Hindlimb muscle (tissue), 1 donor: ENCODE measurements at regions not wholly inside any gene's neighbourhood (a gene's known extent, or its start where the extent isn't known, plus 50 kb on each side); places are given as distances from the start of the nearest gene placed in this dataset.

ENCODE experiments used
- DNase-seq: peaks from one replicate; pipeline ENCODE4 v3.0.0-alpha.2; 2013

DNA sequence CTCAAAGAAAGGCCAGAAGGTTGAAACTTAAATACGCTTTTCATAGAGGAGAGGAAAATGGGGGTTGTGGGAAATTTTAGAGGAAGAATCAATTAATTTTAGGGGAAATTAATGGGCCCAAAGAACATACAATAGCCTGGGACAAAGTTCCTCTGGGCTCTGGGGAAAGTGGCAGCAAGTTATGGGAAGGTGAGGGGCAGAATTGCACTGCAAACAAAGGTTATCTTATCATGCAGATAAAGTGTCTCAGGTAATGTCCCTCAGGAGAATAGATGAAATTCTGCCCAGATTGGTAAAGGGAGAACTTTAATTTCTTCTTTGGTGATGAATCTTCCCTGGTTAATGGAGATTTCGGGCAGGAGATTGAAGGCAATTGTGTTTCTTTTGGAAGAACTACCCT lies 326.1 kb upstream of the SLC24A2 start:
- DNase-seq, result no peak

DNA sequence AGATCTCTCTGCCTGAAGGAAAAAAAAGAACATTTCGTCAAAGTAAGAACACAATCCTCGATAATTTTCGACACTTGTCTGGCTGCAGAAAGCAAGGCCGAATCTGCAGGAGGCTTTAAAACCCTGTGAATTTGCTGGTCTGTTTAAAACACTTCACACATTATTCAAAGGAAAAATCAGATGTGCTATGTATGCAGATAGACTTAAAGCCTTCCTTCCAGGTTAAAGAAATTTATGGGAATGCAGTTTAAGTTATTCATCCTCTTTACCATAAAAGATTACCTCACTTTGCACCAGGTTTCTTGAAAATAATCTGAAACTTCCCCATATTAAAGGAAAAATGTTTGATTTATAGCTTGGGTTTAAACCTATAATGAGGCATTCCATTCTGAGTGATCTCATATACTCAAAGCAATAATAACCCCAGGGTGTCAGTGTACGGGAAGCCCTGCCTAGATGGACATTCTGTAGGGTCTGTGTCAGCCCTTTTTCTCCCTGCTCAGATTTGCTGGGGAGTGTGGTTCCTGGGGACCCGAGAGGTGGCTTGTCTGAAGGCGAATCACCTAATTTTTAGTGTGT lies 323.5 kb upstream of the SLC24A2 start:
- DNase-seq, result no peak

DNA sequence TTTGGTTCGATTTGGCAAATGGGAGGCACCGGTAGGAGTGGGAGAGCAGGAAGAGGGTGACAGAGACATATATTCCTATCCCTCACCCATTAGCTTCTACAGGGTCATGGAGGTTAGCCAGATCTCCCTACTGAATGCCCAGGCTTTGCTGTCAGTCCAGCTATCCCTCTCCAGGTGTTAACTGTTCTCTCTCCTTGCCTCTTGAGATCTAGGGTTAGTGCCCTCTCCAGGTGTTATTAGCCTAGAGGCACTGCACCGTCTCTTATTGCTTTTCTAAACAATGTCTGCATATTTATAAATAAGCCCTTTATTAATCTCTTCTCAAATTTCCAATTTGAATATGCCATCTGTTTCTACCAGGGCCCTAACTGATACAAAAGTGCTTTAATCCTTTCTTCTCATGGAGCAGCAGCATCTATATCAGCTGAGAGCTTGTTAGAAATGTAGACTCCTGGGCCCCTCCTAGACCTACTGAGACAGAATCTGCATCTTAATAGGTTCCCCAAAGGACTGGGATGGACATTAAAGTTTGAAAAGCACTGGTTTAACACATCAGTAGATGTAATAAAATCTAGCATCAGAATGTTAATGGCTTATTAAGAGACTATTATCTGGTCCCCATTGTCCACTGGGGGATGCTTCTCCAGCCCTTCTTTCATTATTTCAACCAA lies 322.5 kb upstream of the SLC24A2 start:
- DNase-seq, result no peak

DNA sequence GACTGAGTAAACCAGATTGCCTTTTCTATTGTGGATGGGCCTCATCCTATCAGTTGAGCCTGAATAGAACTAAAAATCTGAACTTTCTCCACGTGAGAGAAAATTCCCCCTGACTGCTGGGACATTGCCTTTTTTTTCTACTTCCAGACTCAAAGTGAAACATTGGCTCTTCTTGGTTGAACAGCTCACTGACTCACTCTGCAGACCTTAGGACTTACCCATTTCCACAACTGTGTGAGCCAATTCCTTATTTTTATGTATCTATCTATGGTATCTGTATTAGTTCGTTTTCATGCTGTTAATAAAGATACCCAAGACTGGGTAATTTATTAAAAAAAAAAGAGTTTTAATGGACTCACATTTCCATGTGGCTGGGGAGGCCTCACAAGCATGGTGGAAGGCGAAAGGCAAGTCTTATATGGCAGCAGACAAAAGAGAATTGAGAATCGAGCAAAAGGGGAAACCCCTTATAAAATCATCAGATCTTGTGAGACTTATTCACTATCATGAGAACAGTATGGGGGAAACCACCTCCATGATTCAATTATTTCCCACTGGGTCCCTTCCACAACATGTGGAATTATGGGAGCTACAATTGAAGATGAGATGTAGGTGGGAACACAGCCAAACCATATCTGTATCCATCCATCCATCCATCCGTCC lies 306.7 kb upstream of the SLC24A2 start:
- no peak for DNase-seq

DNA sequence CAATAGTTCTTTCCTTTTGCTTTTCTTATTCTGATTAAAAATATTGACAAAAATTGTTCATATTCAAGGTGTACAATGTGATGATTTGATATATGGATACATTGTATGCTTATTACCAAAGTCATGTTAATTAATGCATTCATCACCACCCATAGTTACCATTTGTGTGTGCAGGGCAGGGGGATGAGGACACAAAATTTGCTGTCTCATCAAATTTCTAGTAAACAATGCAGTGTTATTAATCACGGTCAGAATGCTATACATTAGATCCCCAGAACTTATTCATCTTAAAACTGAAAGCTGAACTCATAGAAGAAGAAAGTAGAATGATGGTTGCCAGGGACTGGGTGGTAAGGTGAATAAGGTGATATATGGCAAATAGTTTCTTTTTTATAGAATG lies 303.7 kb upstream of the SLC24A2 start:
- DNase-seq, result no peak

DNA sequence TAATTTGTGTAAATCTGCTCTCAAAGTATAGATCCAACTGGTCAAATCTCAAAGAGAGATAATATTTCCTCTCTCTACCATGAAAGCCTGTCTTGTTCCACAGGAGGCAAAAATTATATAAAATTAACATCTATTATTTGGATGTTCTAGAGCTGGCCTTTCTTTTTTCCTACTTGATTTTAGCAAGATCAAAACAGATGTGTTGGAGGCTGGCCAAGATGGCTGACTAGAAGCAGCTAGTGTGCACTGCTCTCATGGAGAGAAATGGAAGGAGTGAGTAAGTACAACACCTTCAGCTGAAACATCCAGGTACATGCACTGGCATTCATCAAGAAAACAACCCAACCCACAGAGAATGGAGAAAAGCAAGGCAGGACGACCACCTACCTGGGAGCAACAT lies 298.6 kb upstream of the SLC24A2 start:
- peak; percentile 12 for DNase-seq

DNA sequence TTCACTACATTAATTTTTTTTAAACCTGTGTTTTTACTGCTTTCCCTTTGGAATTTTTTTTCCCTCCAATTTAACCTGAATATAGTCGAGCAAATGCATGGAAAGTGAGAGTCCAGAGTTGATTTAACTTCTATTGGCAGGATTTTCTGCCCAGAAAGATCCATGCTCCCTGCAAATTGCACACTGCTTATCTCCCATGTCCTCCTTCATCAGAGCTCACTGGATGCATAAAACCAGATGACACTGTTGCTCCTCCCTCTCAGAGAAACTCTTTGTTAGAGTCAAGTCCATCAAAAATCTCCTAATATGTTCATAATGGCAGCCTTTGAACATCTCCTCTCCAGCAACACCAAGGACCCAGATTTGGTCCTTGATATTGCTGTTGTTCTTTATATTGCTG lies 297.0 kb upstream of the SLC24A2 start:
- no peak for DNase-seq

DNA sequence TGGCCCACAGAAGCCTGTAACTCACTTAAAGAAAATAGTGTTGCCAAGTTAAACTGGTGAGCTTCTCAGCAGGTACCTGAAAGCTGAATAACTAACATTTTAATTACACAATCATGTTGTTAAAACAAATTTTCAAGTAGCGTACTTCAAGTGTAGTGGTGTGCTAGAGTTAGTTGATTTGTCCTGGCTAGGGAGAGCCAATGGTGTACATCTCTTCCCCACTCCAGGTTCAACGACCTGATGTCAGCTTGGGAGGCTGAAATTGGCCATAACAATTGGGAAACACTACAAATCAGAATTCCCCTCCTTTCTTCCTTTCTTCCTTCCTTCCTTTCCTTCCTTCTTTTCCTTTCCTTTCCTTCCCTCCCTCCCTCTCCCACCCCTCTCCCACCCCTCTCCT lies 295.3 kb upstream of the SLC24A2 start:
- DNase-seq, result no peak

DNA sequence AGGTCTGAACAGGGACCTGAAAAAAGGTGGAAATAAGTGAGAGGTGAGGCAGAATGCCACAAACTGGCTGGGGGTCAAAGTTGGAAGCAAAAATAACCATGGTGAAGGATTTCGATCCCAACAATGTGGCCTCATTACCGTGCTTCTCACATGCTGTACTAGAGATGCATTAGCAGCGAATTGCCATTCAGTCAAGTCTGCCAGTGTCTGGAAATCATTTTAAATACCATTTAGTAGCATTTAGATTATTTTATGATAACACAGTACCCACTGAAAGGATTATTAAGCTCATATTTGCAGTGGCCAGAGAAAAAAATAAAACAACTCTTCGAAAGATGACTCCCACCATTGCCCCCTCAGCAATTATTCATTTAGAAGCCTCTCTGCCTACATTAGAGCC lies 294.6 kb upstream of the SLC24A2 start:
- no peak for DNase-seq

DNA sequence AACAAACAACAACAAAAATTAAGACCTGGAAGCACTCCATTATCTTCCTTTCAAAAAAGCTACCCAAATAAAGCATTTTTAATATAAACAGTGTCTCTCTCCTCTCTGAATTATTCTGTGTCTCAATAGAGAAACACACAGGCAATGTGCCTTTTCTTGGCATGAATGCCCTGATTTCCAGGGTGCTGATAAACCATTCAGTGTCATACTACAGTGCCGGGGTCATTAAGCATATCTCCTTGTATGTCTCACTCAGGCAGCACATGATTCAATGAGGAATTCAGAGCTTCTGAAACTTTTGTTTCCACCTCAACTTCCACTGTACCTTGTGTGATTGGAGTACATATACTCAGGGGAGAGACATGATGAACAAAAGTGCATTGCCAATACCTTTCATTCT lies 294.0 kb upstream of the SLC24A2 start:
- no peak for DNase-seq

DNA sequence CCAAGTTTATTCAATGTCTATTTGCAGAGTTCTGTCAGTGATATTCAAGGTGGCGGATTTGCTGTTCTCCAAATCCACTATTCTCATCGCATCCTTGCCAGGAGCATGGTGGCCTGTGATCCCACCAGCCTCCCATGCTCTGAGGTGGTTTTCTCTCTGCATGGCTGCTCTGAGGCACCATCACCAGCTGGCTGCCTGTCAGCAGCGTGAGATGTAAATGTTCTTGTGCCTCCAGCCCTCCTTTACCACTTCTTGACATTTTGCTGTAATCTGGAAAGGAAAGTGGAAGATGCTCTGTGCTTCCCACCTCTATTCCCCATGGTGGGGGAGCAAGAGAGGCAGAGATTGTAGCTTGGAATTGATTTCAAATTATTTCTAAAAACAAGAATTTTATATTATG lies 293.6 kb upstream of the SLC24A2 start:
- DNase-seq, result no peak

DNA sequence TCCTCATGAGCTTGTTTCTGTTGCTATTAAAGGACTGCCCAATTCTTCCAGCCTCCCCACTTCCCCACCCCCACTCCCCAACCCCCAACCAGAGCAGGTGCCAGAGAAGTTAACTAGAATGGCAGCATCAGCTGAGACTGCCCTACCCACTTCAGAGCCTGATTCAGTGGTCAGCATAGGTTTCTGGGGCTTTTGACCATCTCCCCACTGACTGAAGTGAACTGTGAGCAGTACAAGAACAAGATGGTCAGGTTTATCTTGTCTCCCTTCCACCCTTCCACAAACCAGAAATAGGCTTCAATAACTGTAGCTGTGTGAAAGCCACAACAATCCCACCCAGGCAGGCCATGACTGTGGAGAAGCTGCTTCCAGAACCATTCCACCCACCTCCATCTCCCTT lies 289.4 kb upstream of the SLC24A2 start:
- DNase-seq, result no peak

DNA sequence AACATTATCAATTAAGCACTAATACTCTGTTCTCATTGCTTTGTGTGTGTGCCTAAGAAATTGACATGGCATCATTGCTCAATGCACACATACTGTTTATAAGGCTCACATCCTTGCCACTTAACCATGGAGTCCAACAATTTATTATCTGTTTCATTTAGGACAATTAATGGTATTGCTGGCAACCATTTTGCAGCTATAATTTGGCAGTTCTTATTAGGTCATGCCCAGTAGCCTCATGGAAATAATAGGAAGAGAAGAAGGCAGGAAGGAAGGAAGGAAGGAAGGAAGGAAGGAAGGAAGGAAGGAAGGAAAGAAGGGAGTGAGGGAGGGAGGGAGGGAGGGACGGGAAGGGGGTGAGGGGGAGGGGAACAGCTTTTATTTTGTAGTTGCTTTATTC lies 285.5 kb upstream of the SLC24A2 start:
- DNase-seq, result no peak

DNA sequence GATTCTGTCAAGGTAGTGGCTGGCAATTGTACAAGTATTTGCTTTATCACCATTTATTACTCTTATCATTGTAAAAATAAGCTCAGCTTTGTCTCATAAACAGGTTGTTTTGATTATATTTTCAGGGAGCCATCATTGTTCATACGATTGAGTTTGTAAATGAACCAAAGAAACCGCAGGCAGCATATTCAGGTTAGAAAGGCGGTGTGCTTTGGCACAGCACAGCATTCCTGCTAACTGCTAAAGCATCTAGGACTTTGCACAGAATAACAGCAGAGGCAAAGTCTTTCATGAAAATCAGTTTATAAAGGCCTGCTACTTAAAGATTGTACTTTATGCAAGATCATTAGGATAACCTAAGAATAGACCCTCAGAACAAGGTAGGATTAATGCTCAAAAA lies 281.5 kb upstream of the SLC24A2 start:
- no peak for DNase-seq

DNA sequence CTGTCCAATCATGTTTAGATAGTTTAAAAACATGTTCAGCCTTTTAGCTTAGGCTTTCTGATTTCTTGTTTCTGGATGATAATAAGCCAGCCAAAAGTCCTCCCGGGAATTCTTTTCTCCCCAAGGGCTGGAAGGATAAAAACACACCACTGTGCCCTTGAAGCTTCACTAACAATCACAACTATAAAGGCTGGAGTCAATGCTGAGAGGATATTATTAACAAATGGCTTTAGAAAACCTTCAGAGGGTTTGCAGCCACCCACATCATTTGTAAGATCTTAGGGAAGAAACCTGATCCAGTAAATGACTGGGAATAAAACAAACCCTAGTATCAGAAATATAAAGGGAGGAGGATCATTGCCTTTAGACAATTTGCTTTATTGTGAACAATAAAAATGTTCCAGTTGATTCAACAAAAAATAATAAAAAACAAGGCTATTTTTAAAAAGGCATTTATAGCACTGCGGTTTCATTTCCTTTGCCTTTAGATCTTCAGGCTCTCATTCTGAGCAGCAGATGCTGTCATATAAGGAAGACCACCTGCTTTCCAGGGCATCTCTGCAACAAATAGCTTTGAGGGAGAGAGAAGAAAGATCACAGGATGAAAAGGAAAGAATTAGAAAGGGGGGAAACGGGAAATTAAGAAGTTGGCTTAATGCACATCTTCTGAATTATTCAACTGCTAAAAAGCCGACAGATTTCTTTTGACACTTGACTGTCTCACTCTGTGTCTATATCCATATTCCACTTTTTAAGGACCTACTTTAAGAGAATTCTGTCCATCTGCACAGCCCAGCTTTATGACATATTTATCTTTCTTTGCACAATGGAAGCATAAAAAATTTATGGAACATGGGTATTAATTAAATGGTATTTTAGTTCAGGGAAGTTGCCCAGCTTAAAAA lies 277.2 kb upstream of the SLC24A2 start:
- no peak for DNase-seq

DNA sequence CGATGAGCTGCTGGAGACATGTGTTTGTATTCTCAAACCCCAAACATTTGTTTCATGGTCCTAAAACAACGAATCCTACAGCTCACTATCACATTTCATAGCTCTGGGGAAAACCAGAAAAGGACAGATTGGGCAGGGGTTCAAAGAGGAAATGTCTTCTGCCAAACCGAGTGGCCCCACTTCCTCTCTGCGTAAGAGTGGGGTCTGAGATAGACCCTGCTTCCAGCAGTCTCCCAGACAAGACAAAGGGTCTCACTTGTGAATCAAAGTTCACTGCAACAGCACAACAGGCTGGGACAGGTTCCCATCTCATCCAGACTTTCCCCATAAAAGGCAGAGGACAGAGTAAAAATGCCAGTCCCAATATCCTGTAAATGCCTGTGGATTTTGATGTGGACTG lies 276.2 kb upstream of the SLC24A2 start:
- no peak for DNase-seq

DNA sequence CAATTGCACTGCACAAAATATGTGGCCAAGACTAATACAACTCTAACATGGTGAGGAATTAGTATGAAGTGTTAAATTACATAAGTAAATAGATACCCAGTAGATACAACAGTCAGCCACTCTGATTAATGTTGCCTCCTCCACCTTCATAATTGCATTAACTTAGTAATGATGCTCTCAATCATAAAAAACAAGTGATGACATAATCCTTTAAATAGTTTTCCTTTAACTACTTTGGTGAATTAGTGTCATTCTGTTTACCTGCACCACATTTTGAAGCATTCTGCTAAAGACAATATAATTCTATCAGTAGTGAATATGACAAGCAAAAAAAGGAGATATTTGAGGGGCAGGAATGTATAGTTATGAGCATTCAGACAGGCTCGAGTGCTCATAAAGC lies 265.9 kb upstream of the SLC24A2 start:
- no peak for DNase-seq

DNA sequence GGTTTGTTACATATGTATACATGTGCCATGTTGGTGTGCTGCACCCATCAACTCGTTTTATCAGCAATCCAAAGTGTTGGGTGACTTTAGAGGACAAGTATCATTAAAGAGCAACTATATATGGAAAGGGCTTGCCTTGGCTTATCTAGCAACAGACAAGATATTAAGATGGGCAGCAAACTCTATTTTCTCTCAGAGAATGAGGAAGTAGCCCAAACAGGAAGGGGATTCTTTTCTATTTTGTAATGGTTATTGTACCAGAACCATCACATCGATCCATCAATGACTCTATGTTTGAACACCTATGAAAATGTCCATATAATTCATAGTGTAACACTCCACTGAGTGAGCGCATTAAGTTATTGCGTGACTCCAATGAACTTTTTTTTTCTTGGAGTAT lies 260.1 kb upstream of the SLC24A2 start:
- DNase-seq, result no peak

DNA sequence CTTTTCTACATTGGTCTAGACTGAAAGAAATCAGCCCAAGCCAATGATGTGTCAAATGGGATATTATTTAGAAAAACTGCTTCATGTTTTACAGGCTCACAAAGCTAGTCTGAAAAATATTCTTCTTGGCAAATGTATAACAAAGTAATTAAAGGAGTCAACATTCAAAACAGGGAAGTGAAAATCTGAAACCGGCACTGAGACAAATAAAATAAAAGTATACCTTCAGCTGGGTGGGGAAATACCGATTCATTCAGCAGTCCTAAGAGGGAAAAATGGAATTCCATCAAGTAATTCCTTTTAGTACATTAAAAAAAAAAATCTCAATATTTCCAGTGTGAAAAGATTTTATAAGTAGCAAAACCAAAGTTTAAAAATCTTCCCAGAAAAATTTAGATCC lies 259.6 kb upstream of the SLC24A2 start:
- DNase-seq, result no peak

DNA sequence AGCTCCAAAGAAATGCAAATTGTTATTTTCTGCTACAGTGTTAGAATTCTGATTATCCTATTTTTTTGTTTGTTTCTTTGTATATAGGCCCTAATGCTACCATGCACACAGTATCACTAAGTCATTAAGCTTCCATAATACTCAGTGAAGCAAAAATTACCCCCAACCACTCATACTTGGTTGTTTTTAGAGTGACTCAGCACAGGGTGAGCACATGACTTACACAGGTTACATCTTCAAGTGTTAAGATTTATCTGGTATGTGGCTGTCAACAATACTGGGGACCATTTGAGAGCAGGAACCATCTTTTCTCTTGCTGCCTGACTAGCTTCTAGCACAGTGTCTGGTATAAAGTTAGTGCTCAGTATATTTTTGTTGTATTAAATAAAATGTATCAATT lies 255.8 kb upstream of the SLC24A2 start:
- no peak for DNase-seq

DNA sequence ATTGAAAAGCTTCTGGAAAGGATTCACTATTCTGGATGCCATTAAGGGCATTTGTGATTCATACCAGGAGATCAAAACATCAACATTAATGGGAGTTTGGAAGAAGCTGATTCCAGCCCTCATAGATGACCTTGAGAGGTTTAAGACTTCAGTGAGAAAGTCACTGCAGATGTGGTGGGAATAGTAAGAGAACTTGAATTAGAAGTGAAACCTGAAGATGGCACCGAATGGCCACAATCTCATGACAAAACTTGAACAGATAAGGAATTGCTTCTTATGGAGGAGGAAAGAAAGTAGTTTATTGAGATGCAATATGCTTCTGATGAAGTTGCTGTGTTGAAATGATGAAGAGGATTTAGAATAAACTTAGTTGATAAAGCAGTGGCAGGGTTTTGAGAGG lies 254.6 kb upstream of the SLC24A2 start:
- DNase-seq, result no peak

DNA sequence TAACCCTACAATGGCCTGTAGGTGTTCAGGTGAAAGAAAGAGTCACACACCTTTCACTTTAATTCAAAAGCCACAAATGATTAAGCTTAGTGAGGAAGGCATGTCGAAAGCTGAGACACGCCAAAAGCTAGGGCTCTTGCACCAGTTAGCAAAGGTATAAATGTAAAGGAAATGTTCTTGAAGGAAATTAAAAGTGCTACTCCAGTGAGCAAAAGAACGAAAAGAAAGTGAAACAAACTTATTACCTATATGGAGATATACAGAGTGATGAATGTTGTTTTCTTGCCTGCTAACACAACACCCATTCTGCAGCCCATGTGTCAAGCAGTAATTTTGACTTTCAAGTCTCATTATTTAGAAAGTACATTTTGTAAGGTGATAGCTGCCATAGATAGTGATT lies 254.2 kb upstream of the SLC24A2 start:
- no peak for DNase-seq

DNA sequence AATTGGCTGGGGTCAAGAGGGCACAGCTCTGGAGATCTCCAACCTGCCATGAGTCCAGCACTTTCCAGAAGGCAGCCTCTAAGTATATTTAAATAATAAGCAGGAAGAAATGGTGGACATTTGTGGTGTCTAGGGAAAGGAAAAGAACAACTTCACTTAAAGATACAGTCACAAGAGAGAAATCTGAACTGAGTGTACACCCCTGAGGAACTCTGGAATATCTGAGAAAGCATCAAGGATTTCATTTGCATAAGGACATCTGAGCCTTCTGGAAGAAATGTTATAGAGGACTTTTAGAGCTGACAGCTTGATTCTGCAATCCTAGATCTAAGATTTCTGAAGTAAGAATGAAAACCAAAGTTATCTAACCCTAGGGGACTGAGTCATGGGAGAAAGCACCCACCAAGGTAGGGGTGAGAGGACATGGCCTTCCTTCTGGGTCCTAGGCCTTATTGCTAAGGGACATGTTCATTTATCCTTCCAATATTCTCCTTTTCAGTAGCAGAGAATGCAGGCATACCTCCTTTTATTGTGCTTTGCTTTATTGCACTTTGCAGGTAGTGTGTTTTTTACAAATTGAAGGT lies 253.4 kb upstream of the SLC24A2 start:
- no peak for DNase-seq
